ENCODE measurements at regions not wholly inside any gene's neighbourhood (a gene's known extent, or its start where the extent isn't known, plus 50 kb on each side); places are given as distances from the start of the nearest gene placed in this dataset.

DNA sequence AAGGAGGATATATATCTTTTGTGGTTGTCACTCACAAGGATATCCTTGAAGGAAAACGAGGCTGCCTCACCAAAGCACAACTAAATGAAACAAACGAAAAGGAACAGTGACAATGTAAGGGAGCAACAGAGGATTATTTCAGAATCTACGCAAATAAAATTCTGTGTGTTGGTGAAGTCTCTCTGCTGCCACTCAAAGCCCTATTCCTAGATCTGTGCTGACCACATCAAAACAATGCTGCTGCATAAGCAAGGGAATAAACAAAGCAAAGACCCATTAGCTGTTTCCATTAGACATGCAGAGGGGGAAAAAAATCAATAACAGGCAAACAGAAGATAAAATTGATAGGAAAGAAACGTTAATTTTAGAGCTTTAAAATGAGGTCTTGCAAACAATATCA is 204.4 kb downstream of the MZT1 start:
- DNase-seq, result no peak

DNA sequence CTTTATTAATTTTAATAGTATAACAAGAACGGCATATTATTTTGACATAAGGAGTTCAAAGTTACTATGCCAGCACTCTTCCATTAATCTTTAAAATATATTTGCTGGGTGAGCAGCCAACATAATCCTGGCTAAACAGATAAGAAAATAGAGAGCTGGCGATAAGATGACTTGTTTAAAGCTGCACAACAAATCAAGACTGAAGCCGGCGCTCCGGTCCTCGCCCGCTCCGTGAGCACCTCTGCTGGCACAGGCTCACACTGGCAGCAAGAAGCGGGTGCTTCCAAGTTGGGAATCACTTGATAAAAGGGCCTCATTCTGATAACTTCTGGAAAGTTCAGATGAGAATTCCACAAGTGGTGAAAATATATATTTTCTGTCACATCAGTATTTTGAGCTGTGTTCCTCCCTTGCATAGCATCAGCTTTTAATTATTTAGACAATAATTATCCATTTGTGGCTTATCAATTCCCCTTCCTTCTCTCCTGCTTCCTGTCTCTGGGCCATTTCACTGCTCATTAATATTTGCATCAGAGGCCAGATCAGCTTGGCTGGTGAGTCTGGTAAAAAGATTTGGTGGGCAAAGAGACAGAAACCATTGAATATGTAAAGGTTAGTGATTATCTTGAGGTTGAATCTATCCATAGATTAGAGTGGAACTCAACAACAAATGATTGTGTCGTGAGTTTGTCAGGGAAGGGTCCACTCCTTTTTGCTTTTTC is 205.3 kb downstream of the MZT1 start:
- no peak for DNase-seq

DNA sequence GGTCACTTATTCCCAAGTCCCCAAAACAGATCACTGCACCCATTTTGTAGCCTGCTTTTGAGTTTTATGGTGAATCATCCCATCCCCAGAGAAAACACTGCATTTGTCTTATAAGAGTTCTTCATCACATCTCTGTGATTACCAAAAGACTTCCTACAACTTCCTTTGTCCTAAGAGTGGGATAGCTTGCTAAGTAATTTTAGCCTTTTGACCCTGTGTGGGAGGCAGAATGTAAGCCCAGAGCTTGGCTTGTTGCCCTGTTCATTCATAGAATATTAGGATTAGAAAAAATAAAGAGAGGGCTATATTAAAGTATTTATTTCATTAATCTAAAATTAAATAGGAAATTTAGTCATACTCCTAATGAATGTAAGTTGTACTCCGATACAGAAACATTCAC is 213.3 kb downstream of the MZT1 start:
- no peak for DNase-seq

DNA sequence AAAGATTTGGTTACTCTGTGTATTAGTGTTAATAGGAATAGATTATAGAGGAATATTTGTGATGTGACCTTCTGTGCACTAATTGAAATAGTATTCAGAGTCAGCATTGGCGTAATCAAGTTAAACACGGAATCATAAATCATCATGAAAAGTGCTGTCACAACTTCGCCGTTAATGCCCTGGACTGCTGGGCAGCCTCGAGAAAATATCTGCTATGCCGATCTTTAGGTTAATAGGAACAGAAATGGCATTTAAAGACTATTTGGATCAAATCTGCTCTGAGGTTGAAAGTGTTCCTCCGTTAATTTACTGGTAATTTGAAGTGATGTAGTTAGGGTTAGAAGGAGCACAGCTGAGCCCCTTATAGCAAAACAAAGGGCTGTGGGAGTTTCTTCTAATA is 219.0 kb downstream of the MZT1 start:
- DNase-seq, result no peak

- DNase-seq, result no peak
Observed at GRCh38 chr13:72507416-72508199, 219.8 kb downstream of the MZT1 start.

DNA sequence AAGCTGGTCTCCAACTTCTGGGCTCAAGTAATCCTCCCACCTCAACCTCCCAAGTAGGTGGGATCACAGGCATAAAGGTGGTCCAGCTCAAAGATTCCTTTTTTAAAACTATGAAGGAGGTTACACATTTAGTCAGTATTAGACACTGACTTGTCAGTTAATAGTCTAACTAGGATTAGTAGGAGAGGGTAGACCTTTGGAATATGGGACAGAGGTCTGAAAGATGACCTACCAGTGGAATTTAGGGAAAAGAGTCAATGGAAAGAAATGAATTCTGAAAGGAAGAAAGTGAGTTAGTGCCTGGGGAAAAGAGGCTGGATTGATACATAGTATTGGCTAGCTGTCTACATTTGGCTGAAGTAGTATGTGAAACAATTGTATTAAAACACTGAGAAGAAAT is 220.7 kb downstream of the MZT1 start:
- DNase-seq, result no peak

- no peak for DNase-seq
Observed at GRCh38 chr13:72505376-72505775, 222.1 kb downstream of the MZT1 start.

DNA sequence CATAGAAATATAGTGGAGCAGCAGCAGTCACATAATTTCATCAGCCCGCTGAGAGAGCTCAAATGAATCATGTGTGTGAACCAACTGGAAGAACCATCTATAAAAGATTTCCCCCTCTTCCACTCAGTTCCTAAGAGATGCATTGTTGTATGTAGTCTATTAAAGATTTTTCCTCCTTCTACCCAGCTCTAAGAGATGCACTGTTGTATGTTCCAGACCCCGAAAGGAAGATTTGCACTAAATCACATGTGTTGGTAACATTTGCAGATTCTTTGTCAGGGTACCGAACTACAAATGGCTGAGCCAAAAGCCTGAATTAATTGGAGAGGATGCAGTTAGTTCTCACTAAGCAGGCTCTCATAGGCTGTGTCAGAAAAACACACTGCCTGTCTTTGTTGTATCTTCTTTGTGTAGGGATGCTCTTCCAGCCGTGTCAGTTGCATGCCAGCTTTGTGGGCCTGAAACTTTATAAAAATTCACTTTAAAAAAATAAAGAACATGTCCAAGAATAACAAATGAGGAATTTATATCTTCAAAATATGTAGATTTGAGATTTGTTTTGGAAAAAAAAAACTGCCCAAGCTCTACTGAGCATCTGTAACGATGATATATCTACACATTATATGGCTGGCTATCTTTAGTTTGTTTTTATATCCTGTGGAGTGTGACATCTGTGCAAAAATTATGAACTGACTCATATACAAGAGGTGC is 223.1 kb downstream of the MZT1 start:
- no peak for DNase-seq

DNA sequence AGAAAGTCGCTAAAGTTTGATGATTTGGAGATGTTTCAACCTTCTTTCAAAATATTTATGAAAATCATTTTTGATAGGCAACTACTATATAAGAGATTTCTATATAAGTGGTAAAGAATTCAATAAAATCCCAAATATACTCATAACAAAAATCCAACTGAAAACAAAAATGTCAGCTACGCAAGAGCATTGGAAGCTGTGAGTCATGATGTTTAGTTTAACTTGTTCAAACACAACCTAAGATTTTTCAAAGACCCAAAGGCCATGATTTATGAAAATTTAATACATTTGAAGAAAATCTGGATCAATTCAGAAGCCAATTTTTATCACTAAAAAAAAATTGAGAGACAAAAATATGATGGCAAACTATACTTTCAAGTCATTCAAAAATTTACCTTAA is 226.6 kb downstream of the MZT1 start:
- DNase-seq, result no peak

DNA sequence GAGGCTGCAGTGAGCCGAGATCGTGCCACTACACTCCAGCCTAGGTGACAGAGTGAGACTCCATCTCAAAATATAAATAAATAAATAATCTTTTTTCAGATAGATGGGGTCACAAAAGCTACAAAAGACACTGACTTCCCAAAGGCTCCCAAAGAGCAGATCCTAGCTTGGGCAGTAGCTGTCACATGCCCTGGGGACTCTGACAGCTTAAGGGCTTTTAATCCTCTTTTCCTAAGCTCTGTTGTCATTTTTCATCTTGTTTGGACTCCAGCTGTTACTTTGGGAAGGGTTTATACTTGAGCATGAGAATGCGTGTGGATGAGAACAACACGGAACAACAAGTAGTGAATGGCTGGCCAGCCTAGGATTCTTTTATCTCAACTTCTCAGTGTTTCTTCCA is 231.7 kb downstream of the MZT1 start:
- DNase-seq, result no peak

- DNase-seq, result no peak
Observed at GRCh38 chr13:72489751-72490150, 237.7 kb downstream of the MZT1 start.

DNA sequence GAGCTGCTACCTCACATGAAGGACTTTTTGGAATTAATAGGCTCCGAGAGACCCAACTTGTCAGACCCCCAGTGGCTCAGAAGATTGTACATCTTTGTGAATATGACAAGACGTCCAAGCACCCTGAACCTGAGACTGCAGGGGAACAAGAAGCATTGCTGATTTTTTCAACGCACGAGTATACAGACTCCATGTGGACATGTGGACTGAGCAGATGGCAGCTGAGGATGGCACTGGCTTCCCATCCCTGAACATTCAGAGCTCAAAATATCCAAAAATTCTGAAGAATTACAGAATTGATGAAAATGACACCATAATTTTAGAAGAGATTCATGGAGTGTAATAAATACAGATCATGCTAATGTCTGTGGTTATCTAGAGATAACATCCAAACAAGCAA is 254.1 kb downstream of the MZT1 start:
- no peak for DNase-seq

- DNase-seq, result no peak
Observed at GRCh38 chr13:72469906-72470305, 257.5 kb downstream of the MZT1 start.

- DNase-seq, result no peak
Observed at GRCh38 chr13:72463561-72463960, 263.9 kb downstream of the MZT1 start.

- DNase-seq, result no peak
Observed at GRCh38 chr13:72462726-72463125, 264.7 kb downstream of the MZT1 start.

DNA sequence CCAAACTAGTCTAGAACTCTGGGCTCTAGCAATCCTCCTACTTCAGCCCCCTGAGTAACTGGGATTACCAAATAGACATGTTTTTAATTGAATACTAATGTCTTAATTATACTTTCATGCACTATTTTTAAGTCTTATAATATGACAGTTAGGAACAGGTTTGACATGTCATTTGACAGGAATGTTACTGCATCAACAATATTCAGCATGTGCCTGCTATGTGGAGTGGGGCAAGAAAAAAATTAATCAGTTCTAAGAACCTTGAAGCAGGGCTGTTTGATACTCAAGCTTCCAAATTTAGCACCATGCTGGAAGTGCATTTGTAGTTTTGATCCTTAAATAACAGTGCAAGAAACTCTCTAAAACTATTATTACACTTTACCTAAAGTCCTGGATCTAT is 265.3 kb downstream of the MZT1 start:
- no peak for DNase-seq

GRCh38 chr13:72458701-72459100 is 268.7 kb downstream of the MZT1 start:
- no peak for DNase-seq

GRCh38 chr13:72457151-72457550 is 270.3 kb downstream of the MZT1 start:
- no peak for DNase-seq

- DNase-seq, result no peak
Observed at GRCh38 chr13:72456486-72456885, 270.9 kb downstream of the MZT1 start.

GRCh38 chr13:72453161-72453560 is 274.3 kb downstream of the MZT1 start:
- DNase-seq, result no peak

DNA sequence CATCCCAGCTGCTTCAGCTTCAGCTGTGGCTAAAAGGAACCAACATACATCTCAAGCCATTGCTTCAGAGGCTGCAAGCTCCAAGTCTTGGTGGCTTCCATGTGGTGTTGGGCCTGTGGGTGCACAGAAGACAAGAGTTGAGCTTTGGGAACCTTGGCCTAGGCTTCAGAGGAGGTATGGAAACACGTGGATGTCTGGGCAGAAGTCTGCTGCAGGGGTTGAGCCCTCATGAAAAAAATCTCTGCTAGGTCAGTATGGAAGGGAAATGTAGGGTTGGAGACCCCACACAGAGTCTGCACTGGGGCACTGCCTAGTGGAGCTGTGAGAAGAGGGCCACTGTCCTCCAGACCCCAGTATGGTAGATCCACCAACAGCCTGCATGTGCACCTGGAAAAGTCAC is 279.3 kb downstream of the MZT1 start:
- DNase-seq, result no peak

DNA sequence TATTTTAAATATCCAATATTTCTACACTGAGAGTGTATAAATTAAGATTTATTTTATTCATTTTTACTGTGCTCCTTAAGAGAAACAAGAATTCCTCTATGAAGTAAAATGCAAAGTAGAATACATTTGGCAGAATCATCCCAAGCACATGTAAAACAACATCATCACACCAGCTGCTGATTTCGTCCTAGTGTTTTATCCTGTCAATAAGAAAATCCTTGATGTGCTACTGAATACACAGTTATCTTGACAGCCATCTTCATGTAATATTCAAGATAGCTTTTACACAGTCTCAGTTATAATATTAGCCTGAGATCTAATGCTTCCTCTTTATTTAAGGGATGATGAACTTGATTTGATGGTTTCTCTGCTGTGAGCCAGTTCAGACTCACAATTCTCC is 282.4 kb downstream of the MZT1 start:
- DNase-seq, result no peak

DNA sequence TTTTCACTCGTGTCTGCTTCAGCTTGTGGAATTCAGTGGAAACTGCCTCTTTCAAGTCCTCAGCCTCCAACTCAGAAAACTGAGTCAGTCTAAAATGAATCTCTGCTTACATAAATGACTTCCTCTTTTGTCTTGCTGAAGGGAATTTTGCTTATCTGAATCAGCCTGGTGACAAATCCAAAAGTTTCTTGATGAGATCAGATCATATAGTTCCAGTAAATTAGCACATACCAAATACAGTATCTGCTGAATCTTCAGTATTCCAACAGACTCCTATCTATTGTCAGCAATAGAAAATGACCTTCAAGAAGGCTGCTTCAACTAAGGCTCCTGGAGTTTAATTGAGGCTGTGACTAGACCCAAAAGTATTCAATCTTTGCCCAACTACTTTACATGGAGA is 290.0 kb downstream of the MZT1 start:
- DNase-seq, result no peak

DNA sequence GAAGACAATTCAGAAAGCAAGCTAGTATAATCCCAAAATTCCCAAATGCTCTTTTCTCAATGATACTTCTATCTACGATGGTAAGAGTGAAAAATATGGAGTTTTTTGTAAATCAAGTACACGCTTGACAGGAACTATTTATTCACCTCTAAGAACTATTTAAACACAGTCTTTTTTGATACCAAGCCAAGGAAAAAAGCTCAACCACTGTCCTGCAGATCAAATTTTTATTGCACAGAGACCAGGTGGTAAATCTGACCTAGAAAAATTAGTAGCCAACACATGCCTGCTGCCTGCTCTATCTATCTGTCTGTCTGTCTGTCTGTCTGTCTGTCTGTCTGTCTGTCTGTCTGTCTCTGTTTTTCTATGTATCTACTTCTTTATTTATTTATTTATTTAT is 292.2 kb downstream of the MZT1 start:
- DNase-seq, result no peak

Data from stimulated activated naive CD4-positive, alpha-beta T cell treated with Interleukin-2 at 50 U/mL for 16 hours (primary cell).